HepG2 (cell line): ENCODE measurements at regions not wholly inside any gene's neighbourhood (a gene's known extent, or its start where the extent isn't known, plus 50 kb on each side); places are given as distances from the start of the nearest gene placed in this dataset.

Source experiments
- ATAC-seq: fragments of 200-7000 bp; cut with Tn5 transposase; 3 replicates; pipeline ENCODE4 v1.9.1; 2020; ENCODE audit warnings: mild to moderate bottlenecking, moderate library complexity
- BruUV-seq: library from RNA; stranded (reverse); fragments of 400-500 nt; replicated peaks from 2 replicates; lab custom pipeline; 2021; lab: Mats Ljungman, UMichigan
- CTCF ChIA-PET: fragments of 300-600 bp; formaldehyde crosslinking; extraction: SDS; loops from one replicate; lab custom pipeline; 2021; ENCODE audit warnings: low total read pairs, inconsistent platforms, low intra/inter-chr PET ratio; lab: Yijun Ruan, JAX
- POLR2A ChIA-PET: fragments of 350-600 bp; sonication (Branson Sonifier 250); formaldehyde crosslinking; loops from one replicate; lab custom pipeline; 2020; ENCODE audit warnings: antibody characterized with exemption, inconsistent platforms; lab: Yijun Ruan, JAX
- DNase-seq: peaks from one replicate; pipeline ENCODE4 v3.0.0-alpha.2; 2015; ENCODE audit warnings: low spot score
- FAIRE-seq: peaks from 3 replicates; lab custom pipeline; 2011; peaks lifted over from hg19 to GRCh38; lab: Jason Lieb, UNC
- H2AFZ ChIP-seq: one replicate; pipeline ENCODE4 v1.6.1; 2011; ENCODE audit warnings: low read length, inconsistent platforms
- H3K27ac ChIP-seq: fragments of 300-600 bp; 3 replicates; pipeline ENCODE4 v1.8.0; 2011; ENCODE audit warnings: mixed run types, mild to moderate bottlenecking, mixed read lengths, low read length, inconsistent platforms; ENCODE audit not compliant: insufficient read depth; ENCODE audit errors: extremely low read length
- H3K27me3 ChIP-seq, 2 experiments: fragments of 200-600 bp in 1 of 2; 2 replicates in 1 of 2; 3 replicates in 1 of 2; pipeline versions ENCODE4 v1.6.0 to v1.8.0; 2011; ENCODE audit warnings: low read length in 2 of 2, mild to moderate bottlenecking in 2 of 2, moderate library complexity in 2 of 2, inconsistent platforms in 1 of 2; ENCODE audit not compliant: insufficient read depth in 2 of 2, control insufficient read depth in 1 of 2
- H3K36me3 ChIP-seq, 2 experiments: fragments of 200-600 bp in 1 of 2; replicated peaks in 1 of 2; 2 replicates in 1 of 2; 3 replicates in 1 of 2; pipeline versions ENCODE4 v1.5.1 to v1.8.0; 2011; ENCODE audit warnings: low read length in 2 of 2, inconsistent platforms in 1 of 2; ENCODE audit not compliant: insufficient read depth in 2 of 2, control insufficient read depth in 1 of 2
- H3K4me1 ChIP-seq: 2 replicates; pipeline ENCODE4 v1.5.1; 2012; ENCODE audit warnings: low read length, inconsistent platforms; ENCODE audit not compliant: insufficient read depth
- H3K4me2 ChIP-seq: 2 replicates; pipeline ENCODE4 v1.6.0; 2011; ENCODE audit warnings: low read depth, low read length, inconsistent platforms
- H3K4me3 ChIP-seq, 3 experiments: fragments of 200-600 bp in 1 of 3; sonication (generic), shearing (Covaris generic) in 1 of 3; replicated peaks in 1 of 3; 2 replicates each; pipeline ENCODE4 v1.5.1; 2011 to 2016; ENCODE audit warnings: low read length in 3 of 3, inconsistent platforms in 2 of 3, low read depth in 2 of 3, mild to moderate bottlenecking in 2 of 3, control low read depth in 1 of 3, mixed read lengths in 1 of 3; ENCODE audit not compliant: insufficient read depth in 1 of 3
- H3K79me2 ChIP-seq: one replicate; pipeline ENCODE4 v1.6.1; 2011; ENCODE audit warnings: low read length, inconsistent platforms; ENCODE audit not compliant: insufficient read depth
- H3K9ac ChIP-seq: 2 replicates; pipeline ENCODE4 v1.6.0; 2011; ENCODE audit warnings: mild to moderate bottlenecking, low read depth, low read length, inconsistent platforms; ENCODE audit not compliant: insufficient read depth
- H3K9me3 ChIP-seq: 2 replicates; pipeline ENCODE4 v1.5.1; 2012; ENCODE audit warnings: mild to moderate bottlenecking, low read length
- H4K20me1 ChIP-seq: 2 replicates; pipeline ENCODE4 v1.6.0; 2011; ENCODE audit warnings: inconsistent platforms, mild to moderate bottlenecking, low read length, moderate library complexity; ENCODE audit not compliant: insufficient read depth
- CHCHD3 ChIP-seq: sonication (generic); formaldehyde crosslinking; IDR thresholded peaks from 2 replicates; pipeline ENCODE4 v1.8.0; 2022; ENCODE audit warnings: mild to moderate bottlenecking, missing genetic modification reagents, moderate library complexity
- GATA4 ChIP-seq: sonication (generic); IDR thresholded peaks from 2 replicates; pipeline ENCODE4 v1.6.1; 2016; ENCODE audit warnings: antibody characterized with exemption, low read depth, borderline replicate concordance
- KLF6 ChIP-seq: IDR thresholded peaks from 2 replicates; pipeline ENCODE4 v1.8.0; 2016; ENCODE audit warnings: missing biosample characterization, missing genetic modification reagents
- MTA3 ChIP-seq: sonication (generic); formaldehyde crosslinking; IDR thresholded peaks from 2 replicates; pipeline ENCODE4 v1.4.0; 2020; ENCODE audit warnings: missing genetic modification reagents
- MTERF4 ChIP-seq: sonication (generic); formaldehyde crosslinking; IDR thresholded peaks from 2 replicates; pipeline ENCODE4 v1.8.0; 2023; ENCODE audit warnings: mild to moderate bottlenecking, missing genetic modification reagents
- PAX8 ChIP-seq: sonication (generic); formaldehyde crosslinking; IDR thresholded peaks from 2 replicates; pipeline ENCODE4 v1.8.0; 2022; ENCODE audit warnings: mild to moderate bottlenecking, missing genetic modification reagents, borderline replicate concordance
- PPARG ChIP-seq: conservative IDR thresholded peaks from 2 replicates; pipeline ENCODE4 v1.6.1; 2016; ENCODE audit warnings: missing biosample characterization, missing genetic modification reagents
- PREB ChIP-seq: sonication (generic); formaldehyde crosslinking; IDR thresholded peaks from 2 replicates; pipeline ENCODE4 v1.4.0; 2020; ENCODE audit warnings: missing genetic modification reagents
- SNAPC2 ChIP-seq: sonication (generic); formaldehyde crosslinking; IDR thresholded peaks from 2 replicates; pipeline ENCODE4 v1.8.1; 2022; ENCODE audit warnings: mild to moderate bottlenecking, missing genetic modification reagents
- ZFP62 ChIP-seq: sonication (generic); formaldehyde crosslinking; IDR thresholded peaks from 2 replicates; pipeline ENCODE4 v1.4.0; 2020; ENCODE audit warnings: missing genetic modification reagents
- ZNF446 ChIP-seq: sonication (generic); formaldehyde crosslinking; IDR thresholded peaks from 2 replicates; pipeline ENCODE4 v1.5.0; 2020; ENCODE audit warnings: mild to moderate bottlenecking, missing genetic modification reagents
- ZNF670 ChIP-seq: sonication (generic); formaldehyde crosslinking; IDR thresholded peaks from 2 replicates; pipeline ENCODE4 v1.8.0; 2022; ENCODE audit warnings: mild to moderate bottlenecking, missing genetic modification reagents, borderline replicate concordance
- ZNF776 ChIP-seq: sonication (generic); formaldehyde crosslinking; IDR thresholded peaks from 2 replicates; pipeline ENCODE4 v1.4.0; 2020; ENCODE audit warnings: mild to moderate bottlenecking, missing genetic modification reagents
- WGBS: methylation state at CpG from one replicate; pipeline ENCODE4 v1.1.6; 2017; ENCODE audit warnings: low lambda C conversion rate; 5-methylcytosine and 5-hydroxymethylcytosine counted together
- in situ Hi-C: cut with HindIII; loops from 2 replicates; pipeline ENCODE4 v1.10.0; 2017; ENCODE audit warnings: low pct_unique_long_range_greater_than_20kb; ENCODE audit not compliant: extremely low pct_ligation_motif_present
- intact Hi-C: fragments of 100-400 bp; cut with micrococcal nuclease; formaldehyde crosslinking; loops from one replicate; pipeline ENCODE4 v1.10.0; 2022; ENCODE audit not compliant: unreplicated experiment

- intact Hi-C loops (no loop called here), in situ Hi-C loops (no loop called here)
- no peak for ATAC-seq
- TF ChIP-seq MTA3 (CRISPR knock-in tag) (no peak), ZNF776 (CRISPR knock-in tag) (no peak), PPARG (CRISPR knock-in tag) (no peak), PAX8 (CRISPR knock-in tag) (no peak), ZNF446 (CRISPR knock-in tag) (no peak), ZFP62 (CRISPR knock-in tag) (no peak), MTERF4 (CRISPR knock-in tag) (no peak), CHCHD3 (CRISPR knock-in tag) (no peak), KLF6 (CRISPR knock-in tag) (no peak), SNAPC2 (CRISPR knock-in tag) (no peak), PREB (no peak), ZNF670 (no peak), GATA4 (no peak)
- DNase-seq, result no peak
- Histone ChIP-seq H3K36me3 (no peaks in the 10 kb centered on the region), H3K4me2 (no peak overlapping the region), H3K27me3 (no peaks in the 10 kb centered on the region), H3K27ac (no peak overlapping the region), H3K79me2 (no peaks in the 10 kb centered on the region), H3K9ac (no peak overlapping the region), H3K4me3 (no peak overlapping the region), H2AFZ (no peak overlapping the region), H3K9me3 (no peaks in the 10 kb centered on the region), H3K4me1 (no peaks in the 10 kb centered on the region), H4K20me1 (no peaks in the 10 kb centered on the region)
- ChIA-PET CTCF (no interaction called here), POLR2A (no interaction called here)
- 66% methylated on average over 2 of the region's 2 CpGs for WGBS
- no peak for FAIRE-seq
- BruUV-seq, result no TSS peak
Measured at GRCh38 chr12:95418142-95418541, 55.8 kb upstream of the METAP2 start.
